Kidney (tissue), 13 donors: ENCODE measurements at regions not wholly inside any gene's neighbourhood (a gene's known extent, or its start where the extent isn't known, plus 50 kb on each side); places are given as distances from the start of the nearest gene placed in this dataset.

Source experiments
- DNase-seq, 5 donors: peaks; one replicate each; pipeline ENCODE4 v3.0.0-alpha.2; 2013 to 2020
- FAIRE-seq: peaks from 2 replicates; lab custom pipeline; 2012; peaks lifted over from hg19 to GRCh38; lab: Jason Lieb, UNC
- H3K27ac ChIP-seq, 2 donors: one replicate each; pipeline ENCODE4 v1.7.0; 2013; ENCODE audit warnings: low read depth in 2 of 2, low read length in 2 of 2, inconsistent platforms in 1 of 2
- H3K27me3 ChIP-seq: one replicate; pipeline ENCODE4 v1.7.1; 2013; ENCODE audit warnings: low read length, inconsistent platforms; ENCODE audit not compliant: control insufficient read depth, insufficient read depth
- H3K36me3 ChIP-seq, 3 donors: one replicate each; pipeline versions ENCODE4 v1.7.0 to v1.7.1; 2013; ENCODE audit warnings: low read length in 3 of 3, control low read depth in 1 of 3, inconsistent platforms in 1 of 3; ENCODE audit not compliant: insufficient read depth in 3 of 3, control insufficient read depth in 2 of 3
- H3K4me1 ChIP-seq, 3 donors: one replicate each; pipeline versions ENCODE4 v1.7.0 to v1.7.1; 2013; ENCODE audit warnings: low read length in 3 of 3, inconsistent platforms in 1 of 3, low read depth in 1 of 3; ENCODE audit not compliant: control insufficient read depth in 2 of 3, insufficient read depth in 2 of 3
- H3K4me3 ChIP-seq, 3 donors: one replicate each; pipeline versions ENCODE4 v1.7.0 to v1.8.1; 2013; ENCODE audit warnings: low read length in 3 of 3, control low read depth in 1 of 3, inconsistent platforms in 1 of 3
- H3K9ac ChIP-seq, 3 donors: one replicate each; pipeline versions ENCODE4 v1.7.0 to v1.7.1; 2013; ENCODE audit warnings: low read length in 3 of 3, control low read depth in 1 of 3, inconsistent platforms in 1 of 3
- H3K9me3 ChIP-seq, 3 donors: one replicate each; pipeline versions ENCODE4 v1.7.0 to v1.7.1; 2013; ENCODE audit warnings: low read length in 3 of 3, control low read depth in 1 of 3, inconsistent platforms in 1 of 3; ENCODE audit not compliant: control insufficient read depth in 2 of 3, insufficient read depth in 1 of 3
- intact Hi-C: fragments of 100-400 bp; cut with DNase I; formaldehyde crosslinking; loops from one replicate; pipeline ENCODE4 v1.11.1; 2022
- TF ChIP-seq, protein P1 (sequence below): IDR thresholded peaks from 3 replicates; pipeline ENCODE4 v1.5.1; 2012; ENCODE audit warnings: mild to moderate bottlenecking, moderate library complexity, borderline replicate concordance; ENCODE audit not compliant: insufficient read depth; ENCODE audit errors: extremely low read depth
- donor health status: control.
- donor health status: control.
- donor health status: control.
- donor health status: control.
- donor health status: control.
- donor health status: DM: yes; HTN: yes; CAD: no.
- donor health status: Normal renal cell carcinoma (clear cell type).

DNA sequence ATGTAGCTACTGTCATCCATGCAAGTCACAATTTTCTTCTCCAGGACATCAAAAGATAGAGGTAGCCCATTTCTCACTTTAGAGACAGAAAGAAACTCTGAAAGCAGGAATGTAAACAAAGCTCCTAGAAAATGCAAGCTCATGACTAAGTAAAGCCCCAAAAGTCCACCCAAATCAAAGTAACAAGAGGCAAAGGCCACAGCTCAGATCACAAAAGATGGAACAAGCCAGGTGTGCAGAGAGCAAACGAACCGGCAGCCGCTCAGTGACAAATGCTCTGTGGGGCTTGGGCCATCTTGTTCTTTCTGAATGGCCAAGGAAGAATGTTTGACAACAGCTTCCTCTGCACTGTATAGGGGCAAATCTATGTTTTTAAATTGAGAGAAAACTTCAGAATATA lies 201.0 kb downstream of the CYRIA start:
- H3K4me3 ChIP-seq: no peak overlapping the region
- no peaks in the 10 kb centered on the region for H3K36me3 ChIP-seq
- DNase-seq (no peak), FAIRE-seq (no peak)
- no peaks in the 10 kb centered on the region for H3K9me3 ChIP-seq
- H3K4me1 ChIP-seq: no peaks in the 10 kb centered on the region
- no peak overlapping the region for H3K27ac ChIP-seq
- intact Hi-C loops: no loop called here
- no peaks in the 10 kb centered on the region for H3K27me3 ChIP-seq
- TF ChIP-seq, protein P1, sequence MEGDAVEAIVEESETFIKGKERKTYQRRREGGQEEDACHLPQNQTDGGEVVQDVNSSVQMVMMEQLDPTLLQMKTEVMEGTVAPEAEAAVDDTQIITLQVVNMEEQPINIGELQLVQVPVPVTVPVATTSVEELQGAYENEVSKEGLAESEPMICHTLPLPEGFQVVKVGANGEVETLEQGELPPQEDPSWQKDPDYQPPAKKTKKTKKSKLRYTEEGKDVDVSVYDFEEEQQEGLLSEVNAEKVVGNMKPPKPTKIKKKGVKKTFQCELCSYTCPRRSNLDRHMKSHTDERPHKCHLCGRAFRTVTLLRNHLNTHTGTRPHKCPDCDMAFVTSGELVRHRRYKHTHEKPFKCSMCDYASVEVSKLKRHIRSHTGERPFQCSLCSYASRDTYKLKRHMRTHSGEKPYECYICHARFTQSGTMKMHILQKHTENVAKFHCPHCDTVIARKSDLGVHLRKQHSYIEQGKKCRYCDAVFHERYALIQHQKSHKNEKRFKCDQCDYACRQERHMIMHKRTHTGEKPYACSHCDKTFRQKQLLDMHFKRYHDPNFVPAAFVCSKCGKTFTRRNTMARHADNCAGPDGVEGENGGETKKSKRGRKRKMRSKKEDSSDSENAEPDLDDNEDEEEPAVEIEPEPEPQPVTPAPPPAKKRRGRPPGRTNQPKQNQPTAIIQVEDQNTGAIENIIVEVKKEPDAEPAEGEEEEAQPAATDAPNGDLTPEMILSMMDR: no peak
- no peak overlapping the region for H3K9ac ChIP-seq

DNA sequence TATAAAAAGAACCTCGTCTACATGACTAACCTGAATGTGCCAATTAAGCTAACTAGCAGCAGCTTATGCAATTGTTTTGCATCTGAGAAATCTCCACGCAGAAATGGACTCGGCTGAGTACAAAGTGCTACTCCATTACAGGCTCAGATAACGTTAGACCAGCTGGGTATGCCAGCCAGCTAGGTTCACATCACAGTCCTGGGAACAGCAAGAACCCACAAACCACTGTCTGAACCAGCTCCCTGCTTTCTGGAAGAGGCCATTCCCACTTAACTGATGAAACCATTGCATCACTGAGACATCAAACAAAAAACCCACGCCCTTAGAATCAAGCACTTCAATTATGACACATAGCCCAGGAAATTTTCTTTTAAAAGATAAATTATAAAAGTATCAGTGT lies 202.7 kb downstream of the CYRIA start:
- FAIRE-seq: no peak
- Histone ChIP-seq H3K36me3 (no peaks in the 10 kb centered on the region), H3K9me3 (no peaks in the 10 kb centered on the region), H3K9ac (no peak overlapping the region), H3K4me1 (no peaks in the 10 kb centered on the region), H3K4me3 (no peak overlapping the region), H3K27ac (no peak overlapping the region), H3K27me3 (no peaks in the 10 kb centered on the region)
- no peak for DNase-seq
- intact Hi-C loops: no loop called here
- TF ChIP-seq, protein P1: no peak

DNA sequence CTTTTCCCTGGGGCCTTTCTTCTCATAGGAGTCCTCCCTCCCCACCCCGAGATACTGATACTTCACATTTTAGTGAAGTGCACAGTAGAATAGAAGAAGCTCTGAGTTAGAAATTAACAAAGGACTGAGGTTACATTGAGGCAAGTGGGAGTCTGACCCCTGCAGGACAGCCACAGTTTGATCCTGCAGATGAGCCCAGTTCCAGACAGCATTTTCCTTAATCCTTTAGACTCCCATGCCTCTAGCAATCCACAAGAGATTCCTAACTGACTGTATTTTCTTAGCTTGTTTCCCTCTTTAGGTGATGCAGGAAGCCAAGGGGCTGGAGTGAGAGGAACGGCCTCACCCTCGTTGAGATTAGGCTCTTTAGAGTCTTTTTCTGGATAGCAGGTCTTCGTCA lies 204.0 kb downstream of the CYRIA start:
- intact Hi-C loops: no loop called here
- no peak for FAIRE-seq

More for the DNA sequence above, 204.0 kb downstream of the CYRIA start:
- Histone ChIP-seq H3K9ac (no peak overlapping the region), H3K27ac (no peak overlapping the region), H3K4me3 (no peak overlapping the region), H3K4me1 (no peaks in the 10 kb centered on the region), H3K9me3 (no peaks in the 10 kb centered on the region), H3K27me3 (no peaks in the 10 kb centered on the region), H3K36me3 (no peaks in the 10 kb centered on the region)
- DNase-seq: no peak
- TF ChIP-seq, protein P1: no peak
